ENCODE measurements at regions not wholly inside any gene's neighbourhood (a gene's known extent, or its start where the extent isn't known, plus 50 kb on each side); places are given as distances from the start of the nearest gene placed in this dataset.
A peak's percentile ranks its signal among the peaks of the same experiment; 100 is the strongest.

GRCh38 chr5:86797677-86798076 is 179.9 kb downstream of the COX7C start:
- H3K36me3 ChIP-seq (ENCODE audit: insufficient read depth, low read length), result no peaks in the 10 kb centered on the region
- H3K9me2 ChIP-seq (ENCODE audit: low read depth, low read length), result no peaks in the 10 kb centered on the region
- H3K27ac ChIP-seq (ENCODE audit: low read depth, low read length, poor library complexity, severe bottlenecking), result no peak overlapping the region
- no peak for TF ChIP-seq CTCF (IDR thresholded peaks at IDR 0.05; ENCODE audit: low read length)
- TF ChIP-seq EZH2 (IDR thresholded peaks at IDR 0.05; ENCODE audit: borderline replicate concordance, low read length), result no peak
- H2AFZ ChIP-seq (ENCODE audit: low read length), result no peak overlapping the region
- no peaks in the 10 kb centered on the region for H4K20me1 ChIP-seq (ENCODE audit: insufficient read depth, low read length)
- no peak overlapping the region for H3K4me3 ChIP-seq (ENCODE audit: low read depth, low read length, poor library complexity, severe bottlenecking)
- H3K79me2 ChIP-seq (ENCODE audit: insufficient read depth, low read length), result no peaks in the 10 kb centered on the region
- no peaks in the 10 kb centered on the region for H3F3A ChIP-seq (ENCODE audit: insufficient read depth, low read length)
- no peak overlapping the region for H3K4me2 ChIP-seq (ENCODE audit: low read length)
- H3K4me1 ChIP-seq (ENCODE audit: insufficient read depth, low read length, severe bottlenecking), result no peaks in the 10 kb centered on the region
- H3K9ac ChIP-seq (ENCODE audit: low read length), result no peak overlapping the region
- H3K27me3 ChIP-seq (ENCODE audit: insufficient read depth, low read length), result no peaks in the 10 kb centered on the region
- no peaks in the 10 kb centered on the region for H3K9me3 ChIP-seq (ENCODE audit: low read length)

- Histone ChIP-seq H3K4me3 (ENCODE audit: low read depth, low read length, poor library complexity, severe bottlenecking) (no peak overlapping the region), H3F3A (ENCODE audit: insufficient read depth, low read length) (no peaks in the 10 kb centered on the region), H3K9me2 (ENCODE audit: low read depth, low read length) (no peaks in the 10 kb centered on the region), H2AFZ (ENCODE audit: low read length) (no peak overlapping the region), H3K27me3 (ENCODE audit: insufficient read depth, low read length) (no peaks in the 10 kb centered on the region), H3K4me2 (ENCODE audit: low read length) (no peak overlapping the region), H3K27ac (ENCODE audit: low read depth, low read length, poor library complexity, severe bottlenecking) (no peak overlapping the region), H3K9me3 (ENCODE audit: low read length) (no peaks in the 10 kb centered on the region), H3K36me3 (ENCODE audit: insufficient read depth, low read length) (no peaks in the 10 kb centered on the region), H4K20me1 (ENCODE audit: insufficient read depth, low read length) (no peaks in the 10 kb centered on the region), H3K79me2 (ENCODE audit: insufficient read depth, low read length) (no peaks in the 10 kb centered on the region), H3K9ac (ENCODE audit: low read length) (no peak overlapping the region), H3K4me1 (ENCODE audit: insufficient read depth, low read length, severe bottlenecking) (no peaks in the 10 kb centered on the region)
- TF ChIP-seq EZH2 (IDR thresholded peaks at IDR 0.05; ENCODE audit: borderline replicate concordance, low read length) (no peak), CTCF (IDR thresholded peaks at IDR 0.05; ENCODE audit: low read length) (no peak)
These were observed 188.5 kb downstream of the COX7C start for GRCh38 chr5:86806206-86806605.

GRCh38 chr5:86807046-86808031 is 189.6 kb downstream of the COX7C start:
- no peaks in the 10 kb centered on the region for H3K27me3 ChIP-seq (ENCODE audit: insufficient read depth, low read length)
- H3K9ac ChIP-seq (ENCODE audit: low read length), result no peak overlapping the region
- H3K27ac ChIP-seq (ENCODE audit: low read depth, low read length, poor library complexity, severe bottlenecking), result no peak overlapping the region
- no peaks in the 10 kb centered on the region for H3K4me1 ChIP-seq (ENCODE audit: insufficient read depth, low read length, severe bottlenecking)
- H3K79me2 ChIP-seq (ENCODE audit: insufficient read depth, low read length), result no peaks in the 10 kb centered on the region
- H3K9me2 ChIP-seq (ENCODE audit: low read depth, low read length), result no peaks in the 10 kb centered on the region
- no peak overlapping the region for H2AFZ ChIP-seq (ENCODE audit: low read length)
- no peak overlapping the region for H3K4me2 ChIP-seq (ENCODE audit: low read length)
- H3K36me3 ChIP-seq (ENCODE audit: insufficient read depth, low read length), result no peaks in the 10 kb centered on the region
- H3K4me3 ChIP-seq (ENCODE audit: low read depth, low read length, poor library complexity, severe bottlenecking), result no peak overlapping the region
- no peaks in the 10 kb centered on the region for H3K9me3 ChIP-seq (ENCODE audit: low read length)
- H3F3A ChIP-seq (ENCODE audit: insufficient read depth, low read length), result no peaks in the 10 kb centered on the region
- no peaks in the 10 kb centered on the region for H4K20me1 ChIP-seq (ENCODE audit: insufficient read depth, low read length)
- TF ChIP-seq EZH2 (IDR thresholded peaks at IDR 0.05; ENCODE audit: borderline replicate concordance, low read length) (no peak), CTCF (IDR thresholded peaks at IDR 0.05; ENCODE audit: low read length) (peak; percentile 9; the same call in 1 of the 2 replicates)
